Retina (tissue), 1 donor: ENCODE measurements at regions not wholly inside any gene's neighbourhood (a gene's known extent, or its start where the extent isn't known, plus 50 kb on each side); places are given as distances from the start of the nearest gene placed in this dataset.
"Not testable (repeated sequence)": the region's sequence is repeated elsewhere in the genome, so short reads cannot be mapped to it uniquely, and the experiment has no call there.

Source experiments
- DNase-seq: peaks from one replicate; pipeline ENCODE4 v3.0.0-alpha.2; 2016

DNA sequence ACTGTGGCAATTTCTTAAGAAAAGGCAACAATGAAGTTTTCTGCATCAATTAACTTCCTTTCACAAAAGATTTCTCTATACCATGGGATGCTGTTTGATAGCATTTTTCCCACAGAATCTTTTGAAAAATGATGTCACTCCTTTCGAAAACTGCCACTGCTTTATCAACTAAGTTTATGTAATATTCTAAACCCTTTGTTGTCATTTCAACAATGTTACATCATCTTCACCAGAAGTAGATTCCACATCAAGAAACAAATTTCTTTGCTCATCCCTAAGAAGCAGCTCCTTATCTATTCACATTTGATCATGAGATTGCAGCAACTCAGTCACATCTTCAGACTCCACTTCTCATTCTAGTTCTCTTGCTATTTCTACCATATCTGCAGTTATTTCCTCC, 116.1 kb upstream of the KCND3 start:
- DNase-seq, result no peak

DNA sequence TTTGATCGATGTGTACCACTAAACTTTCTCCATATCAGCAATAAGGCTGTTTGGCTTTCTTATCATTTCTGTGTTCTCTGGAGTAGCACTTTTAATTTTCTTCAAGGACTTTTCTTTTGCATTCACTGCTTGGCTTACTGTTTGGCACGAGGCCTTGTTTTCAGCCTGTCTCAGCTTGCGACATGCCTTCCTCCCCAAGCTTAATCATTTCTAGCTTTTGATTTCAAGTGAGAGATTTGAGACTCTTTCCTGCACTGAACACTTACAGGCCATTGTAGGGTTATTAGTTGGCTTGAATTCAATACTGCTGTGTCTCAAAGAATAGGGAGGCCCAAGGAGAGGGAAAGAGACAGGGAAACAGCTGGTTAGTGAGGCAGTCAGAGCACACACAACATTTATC, 120.6 kb upstream of the KCND3 start:
- no peak for DNase-seq

DNA sequence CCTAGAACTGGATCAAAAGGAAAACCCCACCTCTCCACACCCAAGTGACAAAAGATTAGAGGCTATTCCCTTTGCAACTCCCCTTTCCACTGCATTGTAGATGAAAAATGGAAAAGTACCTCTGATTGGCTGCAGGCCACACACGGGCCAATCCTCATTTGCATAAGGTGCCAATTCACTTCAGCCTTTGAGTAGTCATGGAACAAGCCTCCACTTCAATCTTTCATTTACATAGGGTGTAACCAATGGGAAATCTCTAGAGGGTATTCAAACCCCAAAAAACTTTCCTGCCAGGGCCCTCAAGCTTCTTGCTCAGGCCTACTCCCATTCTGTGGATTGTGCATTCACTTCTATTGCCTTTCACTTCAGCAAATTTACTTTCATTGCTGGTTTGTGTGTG, 122.3 kb upstream of the KCND3 start:
- DNase-seq, result no peak

DNA sequence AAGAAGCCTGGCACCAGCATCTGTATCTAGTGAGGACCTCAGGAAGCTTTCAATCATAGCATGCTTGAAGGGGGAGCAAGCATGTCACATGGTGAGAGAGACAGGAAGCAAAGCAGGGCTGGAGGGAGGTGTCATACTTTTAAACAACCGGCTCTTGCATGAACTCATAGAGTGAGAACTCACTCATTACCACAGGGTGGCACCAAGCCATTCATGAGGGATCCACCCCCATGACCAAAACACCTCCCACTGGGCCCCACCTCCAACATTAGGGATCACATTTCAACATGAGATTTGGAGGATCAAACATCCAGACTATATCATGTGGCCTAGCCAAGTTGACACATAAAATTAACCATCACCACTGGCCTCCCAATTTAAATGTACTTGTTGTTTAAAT, 125.1 kb upstream of the KCND3 start:
- no peak for DNase-seq

DNA sequence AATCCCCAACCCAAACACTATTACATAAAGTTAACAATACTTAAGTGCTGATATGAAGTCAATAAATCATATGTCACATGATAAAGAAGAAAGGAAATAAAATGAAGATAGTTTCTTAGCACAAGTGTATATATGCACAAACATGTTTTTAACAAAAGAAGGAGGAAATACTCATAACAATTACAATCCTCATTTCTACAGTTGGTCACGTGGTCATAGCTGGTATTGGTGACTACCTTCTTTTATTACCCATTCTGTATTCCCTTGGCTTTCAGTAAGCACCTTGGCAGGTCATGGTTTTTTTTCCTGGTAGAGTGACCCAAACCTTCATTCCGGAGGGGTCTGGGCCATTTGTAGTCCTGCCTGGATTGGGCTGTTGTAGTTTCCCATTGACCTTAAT, 137.1 kb upstream of the KCND3 start:
- DNase-seq, result no peak

DNA sequence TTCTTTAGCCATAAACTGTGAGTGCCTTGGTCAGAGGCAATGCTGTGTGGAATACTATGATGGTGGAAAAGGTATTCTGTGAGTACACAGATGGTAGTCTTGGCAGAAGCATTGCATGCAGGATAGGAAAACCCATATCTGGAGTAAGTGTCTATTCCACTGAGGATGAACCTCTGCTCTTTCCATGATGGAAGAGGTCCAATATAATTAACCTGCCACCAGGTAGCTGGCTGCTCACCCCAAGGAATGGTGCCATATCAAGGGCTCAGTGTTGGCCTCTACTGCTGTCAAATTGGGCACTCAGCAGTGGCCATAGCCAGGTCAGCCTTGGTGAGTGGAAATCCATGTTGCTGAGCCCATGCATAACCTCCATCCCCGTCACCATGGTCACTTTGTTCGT, 138.1 kb upstream of the KCND3 start:
- DNase-seq, result not testable (repeated sequence)

DNA sequence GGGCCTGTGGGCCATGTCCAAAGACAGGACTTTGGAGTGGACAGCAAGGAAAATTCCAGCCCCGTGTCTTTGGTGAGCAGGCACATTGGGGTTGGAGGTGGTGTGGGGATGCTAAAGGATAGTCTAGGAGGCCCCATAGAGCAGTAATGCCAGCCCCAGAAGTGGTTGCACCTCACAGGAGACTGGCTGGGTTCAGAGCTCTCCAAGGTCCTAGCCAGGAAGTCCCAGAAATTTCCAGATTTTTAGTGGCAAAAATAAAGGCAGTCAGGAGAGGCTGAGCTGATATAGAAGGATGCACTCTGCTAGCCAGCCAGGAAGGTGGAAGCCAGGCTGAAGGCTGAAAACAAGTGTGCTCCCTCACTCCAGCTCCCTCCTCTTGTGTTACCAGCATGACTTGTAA, 144.0 kb upstream of the KCND3 start:
- no peak for DNase-seq

DNA sequence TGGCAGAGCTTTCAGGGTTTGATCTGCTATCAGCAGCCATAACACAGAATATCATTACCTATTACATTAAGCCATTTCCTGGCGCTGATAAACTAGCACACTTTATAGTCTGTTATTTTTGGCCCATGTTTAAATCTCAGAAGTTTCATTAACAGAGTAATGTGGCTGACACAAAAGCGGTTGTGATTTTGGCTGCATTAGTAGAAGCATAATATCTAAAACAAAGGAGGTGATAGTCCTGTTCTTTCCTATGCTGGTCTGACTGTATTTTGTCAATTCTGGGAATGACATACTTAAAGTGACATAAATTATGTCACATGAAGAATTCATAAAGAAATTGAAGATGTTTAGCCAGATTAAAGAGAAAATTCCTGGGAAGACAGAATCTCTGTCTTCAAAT, 151.3 kb upstream of the KCND3 start:
- no peak for DNase-seq

DNA sequence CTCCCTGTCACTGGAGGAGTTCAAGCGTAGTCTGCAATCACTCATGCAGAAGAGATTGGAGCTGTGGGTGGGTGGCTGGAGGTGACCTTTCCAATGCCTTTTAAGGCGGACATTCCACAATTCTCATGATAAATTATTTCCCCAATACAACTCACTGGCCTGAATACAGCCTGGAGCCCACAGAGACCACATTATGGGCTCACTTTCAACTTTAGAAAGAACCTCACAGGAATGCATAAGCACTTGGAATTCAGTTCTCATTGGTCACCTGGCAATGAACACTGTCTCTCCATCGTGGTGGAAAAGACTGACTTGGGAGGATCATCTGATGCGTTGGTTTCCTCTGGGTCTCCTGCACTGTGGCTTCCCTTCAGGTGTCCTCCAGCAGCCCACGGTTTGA, 151.8 kb upstream of the KCND3 start:
- DNase-seq, result no peak

DNA sequence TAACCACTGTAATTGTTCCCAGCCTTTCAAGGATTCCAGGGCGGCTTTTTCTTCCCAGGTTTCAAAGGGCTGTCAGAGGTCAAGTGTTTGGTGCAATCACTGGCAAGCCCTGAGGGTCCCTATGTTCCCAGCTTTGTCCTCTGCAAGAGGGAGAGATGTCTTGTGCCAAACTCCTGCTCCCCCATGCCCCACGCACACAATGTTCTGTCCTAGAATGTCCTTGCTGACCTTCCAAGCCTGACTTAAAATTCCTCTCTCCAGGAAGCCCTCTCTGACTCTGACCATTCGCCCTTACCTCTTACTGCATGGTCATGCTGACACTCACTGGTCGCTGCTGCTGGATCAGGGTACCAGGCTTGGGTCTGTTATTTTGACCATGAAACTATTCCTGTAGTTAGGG, 152.5 kb upstream of the KCND3 start:
- no peak for DNase-seq

DNA sequence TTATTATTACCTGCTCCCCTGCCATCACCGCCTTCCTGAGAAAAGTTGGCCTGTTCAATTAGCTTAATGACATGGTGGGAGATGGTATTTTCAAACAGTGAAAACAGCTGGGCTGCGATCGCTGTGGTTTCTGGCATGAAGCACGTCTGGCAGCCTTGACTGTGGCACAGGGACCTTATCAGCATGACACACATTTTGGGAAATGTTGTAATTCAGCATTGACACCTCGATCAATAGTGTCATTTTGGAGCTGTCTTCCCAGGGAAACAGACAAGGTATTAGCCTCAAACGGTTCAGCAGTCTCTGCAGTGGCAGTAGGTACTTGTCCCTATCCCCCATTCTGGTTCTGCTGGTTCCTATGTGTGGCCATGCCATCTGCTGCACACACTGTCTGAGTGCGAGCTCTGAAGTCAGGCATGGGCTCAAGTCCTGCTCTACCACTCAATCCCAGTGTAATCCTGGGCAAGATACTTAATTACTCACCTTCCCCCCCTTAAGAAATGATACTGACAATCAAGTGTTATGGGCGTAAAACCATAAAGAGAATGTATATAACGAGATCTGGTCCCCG, 154.5 kb upstream of the KCND3 start:
- DNase-seq, result no peak

DNA sequence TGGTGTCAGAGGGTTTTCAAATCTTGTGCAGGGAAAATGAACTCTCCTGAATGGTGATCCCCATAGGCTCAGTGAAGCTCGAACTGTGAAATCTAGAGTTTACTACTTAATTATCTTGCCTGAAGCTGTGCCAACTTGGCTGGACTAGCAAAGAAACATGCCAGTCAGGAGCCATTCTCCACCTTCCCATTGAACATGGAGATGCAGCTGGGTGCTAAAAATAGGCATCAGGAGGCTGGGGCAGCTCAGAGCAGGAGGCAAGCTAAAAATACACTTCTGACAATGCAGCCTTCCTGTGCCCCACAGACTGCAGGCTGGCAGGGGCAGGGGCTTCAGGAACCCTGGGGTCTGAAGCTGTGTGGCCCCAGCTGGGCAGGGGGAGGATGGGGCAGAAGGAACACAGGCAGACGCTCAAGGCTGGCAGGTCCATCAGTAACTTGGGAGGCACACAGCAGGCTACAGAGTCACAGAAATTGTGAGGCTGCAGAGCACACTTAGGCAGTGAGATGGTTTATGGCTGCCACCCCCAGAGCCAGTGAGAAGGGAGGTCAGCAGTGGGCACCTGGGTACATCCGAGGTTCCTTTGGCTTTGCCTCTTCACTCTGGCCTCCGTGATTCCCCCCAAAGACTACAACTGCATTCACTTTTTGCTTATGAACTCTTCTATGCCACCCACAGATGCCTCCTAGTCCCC, 155.4 kb upstream of the KCND3 start:
- no peak for DNase-seq

DNA sequence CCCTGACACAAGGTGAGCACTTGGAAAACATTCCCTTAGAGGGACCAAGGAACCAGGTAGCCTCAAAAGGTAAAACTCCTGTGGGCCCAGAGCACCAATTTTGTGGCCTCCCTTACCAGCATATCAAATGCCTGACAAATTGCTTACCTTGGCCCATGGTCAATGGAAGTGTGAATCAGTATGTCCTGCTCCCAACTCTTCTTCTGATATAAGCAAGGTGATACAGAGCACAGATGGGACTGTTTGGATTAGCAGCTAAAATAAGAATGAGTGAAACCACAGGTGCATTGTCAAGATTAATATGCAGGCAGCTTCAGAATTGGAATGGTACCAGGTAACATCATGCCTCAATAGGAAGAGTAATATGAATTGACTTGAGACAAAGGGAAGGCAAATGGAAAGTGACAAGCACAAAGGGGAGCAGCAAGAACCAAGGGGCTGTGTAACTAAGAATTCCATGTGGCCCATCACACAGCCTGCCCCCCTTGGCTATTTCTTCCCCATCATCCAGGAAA, 156.8 kb upstream of the KCND3 start:
- no peak for DNase-seq

DNA sequence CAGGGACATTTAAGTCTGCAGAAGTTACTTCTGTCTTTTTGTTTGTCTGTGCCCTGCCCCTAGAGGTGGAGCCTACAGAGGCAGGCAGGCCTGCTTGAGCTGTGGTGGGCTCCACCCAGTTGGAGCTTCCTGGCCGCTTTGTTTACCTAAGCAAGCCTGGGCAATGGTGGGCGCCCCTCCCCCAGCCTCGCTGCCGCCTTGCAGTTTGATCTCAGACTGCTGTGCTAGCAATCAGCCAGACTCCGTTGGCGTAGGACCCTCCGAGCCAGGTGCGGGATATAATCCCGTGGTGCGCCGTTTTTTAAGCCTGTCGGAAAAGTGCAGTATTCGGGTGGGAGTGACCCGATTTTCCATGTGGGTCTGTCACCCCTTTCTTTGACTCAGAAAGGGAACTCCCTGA, 170.7 kb upstream of the KCND3 start:
- DNase-seq, result not testable (repeated sequence)

DNA sequence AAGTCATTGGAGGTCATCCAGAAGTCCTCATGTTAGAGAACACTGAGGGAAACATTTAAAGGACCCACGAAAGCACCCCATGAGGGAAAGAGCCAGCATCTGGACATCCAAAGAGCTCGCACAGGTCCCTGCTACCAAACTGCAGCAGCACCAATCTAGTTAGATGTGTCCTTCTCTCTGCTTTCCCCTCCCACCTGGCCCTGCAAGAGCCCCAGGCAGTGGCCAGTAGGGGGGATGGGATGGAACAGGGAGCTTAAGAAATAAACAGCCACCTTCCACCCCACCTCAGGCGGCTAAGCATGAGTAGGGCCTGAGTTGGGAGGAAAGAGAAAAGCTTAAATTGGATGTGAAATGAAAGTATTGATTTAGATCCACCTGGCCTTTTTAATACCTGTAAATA, 175.9 kb upstream of the KCND3 start:
- DNase-seq, result no peak

DNA sequence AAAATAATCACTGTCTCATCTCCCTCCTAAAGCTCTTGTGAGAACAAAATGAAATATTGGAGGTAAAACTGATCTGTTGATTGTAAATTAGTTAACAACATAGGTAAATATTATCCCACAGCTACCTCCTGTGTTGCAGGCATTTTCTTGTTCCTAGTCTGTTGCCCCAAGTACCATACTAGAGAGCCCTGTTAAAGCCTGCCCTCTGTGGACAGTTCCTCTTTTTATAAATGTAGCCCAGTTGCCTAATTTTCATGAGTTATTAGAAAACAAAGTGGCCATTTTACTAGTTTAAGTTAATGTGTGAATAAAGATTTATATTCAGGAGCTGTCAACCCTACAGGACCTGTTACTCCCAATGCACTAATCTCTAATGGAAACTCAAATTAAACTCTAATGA, 180.0 kb upstream of the KCND3 start:
- DNase-seq, result no peak

DNA sequence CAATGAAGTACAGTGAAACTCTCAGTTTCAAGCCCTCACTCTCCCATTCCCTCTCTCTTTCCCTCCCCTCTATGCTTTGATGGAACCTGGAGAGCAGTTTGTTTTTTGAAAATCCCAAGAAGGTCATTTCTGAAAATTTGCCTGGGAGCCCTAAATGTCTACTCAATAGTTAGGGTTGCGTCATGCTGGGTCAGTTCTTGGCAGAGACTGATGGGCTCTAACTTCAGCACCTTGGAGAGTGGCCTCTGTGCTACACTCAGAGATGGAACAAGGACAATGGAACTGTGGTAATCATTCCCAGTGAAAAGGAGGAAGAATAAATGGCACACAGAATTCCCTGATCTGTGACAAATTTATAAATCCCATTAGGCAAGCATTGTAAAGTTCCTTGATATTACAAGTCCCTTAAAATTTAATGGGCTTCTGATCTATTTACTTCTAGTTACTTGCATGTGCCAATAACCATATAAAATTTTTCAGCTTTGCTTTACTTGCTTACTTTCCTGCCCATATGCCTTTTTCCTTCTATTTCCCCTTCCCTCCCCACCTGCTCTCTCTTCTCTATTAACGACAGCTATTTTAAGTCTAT, 182.9 kb upstream of the KCND3 start:
- peak; percentile 23 for DNase-seq

DNA sequence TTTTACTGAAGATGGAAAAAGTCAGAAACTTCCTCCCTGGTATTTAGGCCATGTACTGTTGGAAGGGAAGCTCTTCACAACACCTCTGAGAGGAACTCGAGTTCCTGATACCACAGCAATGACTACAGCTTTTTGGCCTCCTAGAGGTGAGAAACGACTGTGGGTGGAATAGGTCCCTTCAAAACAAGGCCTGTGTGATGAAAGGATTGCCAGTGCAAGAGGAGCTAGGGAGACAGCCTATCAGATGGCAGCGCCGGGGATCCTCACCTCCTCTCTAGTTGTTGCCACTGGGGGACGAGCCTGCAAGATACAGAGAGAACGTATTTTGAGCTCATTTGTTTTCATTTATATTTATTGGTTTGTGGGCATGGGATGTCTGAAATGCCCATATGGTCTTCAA, 187.8 kb upstream of the KCND3 start:
- DNase-seq, result no peak

DNA sequence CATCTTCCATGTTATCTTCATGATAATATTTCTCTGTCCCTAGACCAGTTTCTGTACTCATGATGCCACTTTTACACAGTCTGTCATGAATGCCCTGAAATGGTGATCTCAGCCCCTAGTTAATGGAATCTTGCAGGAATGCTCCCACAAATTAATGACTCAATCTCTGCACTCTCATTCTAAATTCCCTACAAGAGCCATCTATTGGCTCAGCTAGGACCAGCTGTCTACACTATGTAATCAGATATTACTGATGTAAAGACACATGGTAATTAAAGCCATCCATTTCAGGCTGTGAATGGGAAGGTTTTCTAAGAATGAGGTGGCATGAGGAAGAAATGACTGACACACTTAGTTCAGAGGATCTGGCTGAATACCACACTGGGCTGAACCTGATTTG, 199.1 kb upstream of the KCND3 start:
- no peak for DNase-seq

DNA sequence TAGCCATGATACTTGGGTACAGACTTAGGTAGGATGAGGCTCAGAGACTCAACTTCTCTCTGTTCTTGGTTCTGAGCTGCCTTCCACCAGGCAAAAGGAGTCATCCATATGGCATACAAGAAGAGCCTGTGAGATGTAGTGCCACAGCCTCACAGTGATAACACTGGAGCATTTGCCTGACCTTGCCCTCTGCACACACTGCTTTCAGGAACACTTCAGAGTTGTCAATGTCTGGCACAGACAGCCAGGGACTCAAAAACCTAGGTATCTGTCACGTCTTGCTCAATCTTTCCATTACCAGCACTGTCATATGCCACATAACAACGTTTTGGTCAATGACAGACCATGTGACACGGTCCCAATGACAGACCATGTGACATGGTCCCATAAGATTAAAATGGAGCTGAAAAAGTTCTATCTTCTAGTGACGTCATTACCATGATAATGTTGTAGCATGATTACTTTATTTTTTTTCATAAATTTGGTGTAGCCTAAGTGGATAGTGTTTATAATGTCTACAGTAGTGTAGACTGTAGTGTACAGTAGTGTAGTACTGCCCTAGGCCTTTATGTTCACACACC, 199.9 kb upstream of the CTTNBP2NL start:
- no peak for DNase-seq

DNA sequence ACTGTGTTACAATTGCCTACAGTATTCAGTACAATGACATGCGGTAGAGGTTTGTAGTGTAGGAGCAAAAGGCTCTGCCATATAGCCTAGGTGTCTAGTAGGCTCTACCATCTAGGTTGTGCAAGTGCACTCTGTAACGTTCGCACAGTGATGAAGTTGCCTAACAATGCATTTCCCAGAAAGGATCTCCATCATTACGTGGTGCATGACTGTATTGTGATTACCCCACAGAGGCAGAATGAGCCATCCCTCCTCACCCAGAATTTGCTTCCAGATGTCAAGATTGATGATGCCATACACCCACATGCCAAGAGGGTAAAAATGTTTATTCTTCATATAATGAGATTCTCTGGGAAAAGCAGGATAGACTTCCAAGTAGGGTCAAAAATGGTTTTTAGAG, 199.3 kb upstream of the CTTNBP2NL start:
- DNase-seq, result no peak

DNA sequence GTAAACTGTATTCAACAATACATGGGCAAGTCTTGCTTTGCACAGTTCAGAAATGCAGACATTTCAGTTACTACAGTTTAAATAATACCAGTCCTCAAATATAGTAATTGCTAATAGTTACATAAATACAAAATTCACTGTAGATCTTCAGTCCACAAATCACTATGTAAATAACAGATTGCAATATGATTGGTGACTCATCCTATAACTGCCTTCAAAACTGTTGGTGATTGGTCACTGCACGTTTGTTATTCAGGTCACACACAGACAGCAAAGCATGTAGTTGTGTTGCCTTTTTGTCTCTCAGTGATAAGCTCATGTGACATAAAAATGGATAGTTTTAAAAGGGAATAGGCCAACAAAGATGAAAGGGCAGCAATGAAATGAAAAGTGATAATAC, 186.5 kb upstream of the CTTNBP2NL start:
- no peak for DNase-seq

DNA sequence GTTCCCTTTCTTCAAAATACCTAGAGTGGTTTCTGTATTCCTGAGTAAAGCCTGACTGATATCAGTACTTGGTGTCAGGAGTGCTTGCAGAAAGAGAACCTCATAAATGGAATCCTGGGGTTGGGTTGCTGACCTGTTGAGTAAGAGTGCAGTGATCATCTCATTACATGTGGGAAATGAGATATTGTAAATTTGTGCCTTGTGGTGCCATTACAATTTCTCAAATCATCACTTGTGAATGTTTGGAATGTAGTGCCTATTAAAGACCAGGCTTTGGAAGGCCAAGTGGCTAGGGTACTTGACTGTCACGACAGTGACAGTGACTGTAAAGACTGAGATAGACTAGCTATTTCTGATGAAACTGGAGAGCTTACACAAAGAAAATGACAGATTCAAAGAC, 176.7 kb upstream of the CTTNBP2NL start:
- no peak for DNase-seq

DNA sequence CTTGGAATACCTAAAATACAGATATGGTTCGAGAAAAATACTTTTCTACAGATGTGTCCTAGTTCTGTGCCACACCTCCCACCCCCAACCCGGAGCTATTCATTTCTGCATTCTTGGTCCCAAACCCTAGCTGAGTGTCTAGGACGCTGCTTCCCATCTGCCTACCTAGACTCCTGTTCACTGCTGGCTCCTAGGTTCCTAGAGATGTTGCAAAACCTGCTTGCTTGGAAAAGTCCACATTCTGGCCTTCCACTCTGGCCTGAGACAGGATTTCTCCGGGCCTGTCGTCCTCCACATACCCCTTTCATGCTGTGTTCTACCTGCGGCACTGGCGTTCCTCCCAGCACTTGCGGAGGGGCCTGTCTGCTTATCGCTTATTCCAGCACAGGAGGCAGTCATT, 165.8 kb upstream of the CTTNBP2NL start:
- no peak for DNase-seq
